Stimulated activated naive CD8-positive, alpha-beta T cell treated with anti-CD3 and anti-CD28 coated beads, Interleukin-15, amount 100 ng/mL, for 72 hours (primary cell): ENCODE measurements at regions not wholly inside any gene's neighbourhood (a gene's known extent, or its start where the extent isn't known, plus 50 kb on each side); places are given as distances from the start of the nearest gene placed in this dataset.

Source experiments
- ATAC-seq: fragments of 150-1000 bp; cut with Tn5 transposase; 2 replicates; pipeline ENCODE4 v1.10.0; 2021; ENCODE audit warnings: mild to moderate bottlenecking, moderate library complexity
- DNase-seq, 2 donors: peaks; one replicate each; pipeline ENCODE4 v3.0.0; 2021 to 2022
- H3K27ac Mint-ChIP-seq, 2 donors: one replicate each; pipeline ENCODE4 v1.8.0; 2022; ENCODE audit warnings: mild to moderate bottlenecking in 2 of 2, mixed read lengths in 2 of 2, moderate library complexity in 2 of 2
- H3K27me3 Mint-ChIP-seq: one replicate; pipeline ENCODE4 v1.8.0; 2022; ENCODE audit warnings: mixed read lengths
- H3K4me1 Mint-ChIP-seq: one replicate; pipeline ENCODE4 v1.8.0; 2022; ENCODE audit warnings: mild to moderate bottlenecking, mixed read lengths
- H3K4me3 Mint-ChIP-seq, 2 donors: one replicate each; pipeline ENCODE4 v1.8.0; 2022; ENCODE audit warnings: mild to moderate bottlenecking in 2 of 2, mixed read lengths in 2 of 2, moderate library complexity in 1 of 2
- H3K9me3 Mint-ChIP-seq, 2 donors: one replicate each; pipeline ENCODE4 v1.8.0; 2022; ENCODE audit warnings: mixed read lengths in 2 of 2

GRCh38 chr9:126556560-126557250 is 57.0 kb upstream of the LMX1B start:
- DNase-seq = no peak
- peaks cover 31% of the 10 kb centered on the region for H3K27me3 Mint-ChIP-seq

GRCh38 chr9:126558051-126558665 is 55.6 kb upstream of the LMX1B start:
- no peaks in the 10 kb centered on the region for H3K4me1 Mint-ChIP-seq
- H3K27ac Mint-ChIP-seq = peak overlapping the region in 1 of 2 donors; percentile 29
- H3K27me3 Mint-ChIP-seq = peaks cover 45% of the 10 kb centered on the region
- no peak overlapping the region for H3K4me3 Mint-ChIP-seq
- H3K9me3 Mint-ChIP-seq = no peaks in the 10 kb centered on the region
- ATAC-seq (peak; percentile 84), DNase-seq (peak; percentile 63 to 66)

More at GRCh38 chr9:126556560-126557250, 57.0 kb upstream of the LMX1B start:
- H3K4me1 Mint-ChIP-seq = no peaks in the 10 kb centered on the region
- no peaks in the 10 kb centered on the region for H3K9me3 Mint-ChIP-seq
- H3K4me3 Mint-ChIP-seq = no peak overlapping the region
- H3K27ac Mint-ChIP-seq = no peak overlapping the region
- ATAC-seq = no peak

GRCh38 chr9:126559296-126559695 is 54.4 kb upstream of the LMX1B start:
- H3K9me3 Mint-ChIP-seq = no peaks in the 10 kb centered on the region
- no peak overlapping the region for H3K4me3 Mint-ChIP-seq
- H3K27ac Mint-ChIP-seq = no peak overlapping the region
- DNase-seq (no peak), ATAC-seq (no peak)
- no peaks in the 10 kb centered on the region for H3K4me1 Mint-ChIP-seq
- H3K27me3 Mint-ChIP-seq = peaks cover 56% of the 10 kb centered on the region

GRCh38 chr9:126561582-126561981 is 52.1 kb upstream of the LMX1B start:
- no peak overlapping the region for H3K4me3 Mint-ChIP-seq
- no peaks in the 10 kb centered on the region for H3K9me3 Mint-ChIP-seq
- no peak overlapping the region for H3K27ac Mint-ChIP-seq
- no peak for DNase-seq
- H3K4me1 Mint-ChIP-seq = no peaks in the 10 kb centered on the region
- ATAC-seq = no peak
- H3K27me3 Mint-ChIP-seq = peaks cover 78% of the 10 kb centered on the region

- no peak for DNase-seq
- Mint-ChIP-seq H3K27ac (no peak overlapping the region), H3K9me3 (no peaks in the 10 kb centered on the region), H3K4me1 (no peaks in the 10 kb centered on the region), H3K27me3 (peaks cover 78% of the 10 kb centered on the region), H3K4me3 (no peak overlapping the region)
- no peak for ATAC-seq
Observed at GRCh38 chr9:126563556-126563955, 50.2 kb upstream of the LMX1B start.
